OCI-LY3 (cell line): ENCODE measurements at regions not wholly inside any gene's neighbourhood (a gene's known extent, or its start where the extent isn't known, plus 50 kb on each side); places are given as distances from the start of the nearest gene placed in this dataset.

Experiments
- EZH2phosphoT487 ChIP-seq: fragments of 200-600 bp; shearing (Covaris generic); IDR thresholded peaks from 2 replicates; pipeline ENCODE4 v1.6.1; 2018; ENCODE audit warnings: antibody characterized with exemption, mixed run types, low read depth
- TF ChIP-seq, protein P1 (sequence below): fragments of 200-600, 300-600 bp; sonication (generic); IDR thresholded peaks from 2 replicates; pipeline ENCODE4 v1.5.1; 2014; ENCODE audit warnings: antibody characterized with exemption, low read length, low read depth

- TF ChIP-seq, protein P1, sequence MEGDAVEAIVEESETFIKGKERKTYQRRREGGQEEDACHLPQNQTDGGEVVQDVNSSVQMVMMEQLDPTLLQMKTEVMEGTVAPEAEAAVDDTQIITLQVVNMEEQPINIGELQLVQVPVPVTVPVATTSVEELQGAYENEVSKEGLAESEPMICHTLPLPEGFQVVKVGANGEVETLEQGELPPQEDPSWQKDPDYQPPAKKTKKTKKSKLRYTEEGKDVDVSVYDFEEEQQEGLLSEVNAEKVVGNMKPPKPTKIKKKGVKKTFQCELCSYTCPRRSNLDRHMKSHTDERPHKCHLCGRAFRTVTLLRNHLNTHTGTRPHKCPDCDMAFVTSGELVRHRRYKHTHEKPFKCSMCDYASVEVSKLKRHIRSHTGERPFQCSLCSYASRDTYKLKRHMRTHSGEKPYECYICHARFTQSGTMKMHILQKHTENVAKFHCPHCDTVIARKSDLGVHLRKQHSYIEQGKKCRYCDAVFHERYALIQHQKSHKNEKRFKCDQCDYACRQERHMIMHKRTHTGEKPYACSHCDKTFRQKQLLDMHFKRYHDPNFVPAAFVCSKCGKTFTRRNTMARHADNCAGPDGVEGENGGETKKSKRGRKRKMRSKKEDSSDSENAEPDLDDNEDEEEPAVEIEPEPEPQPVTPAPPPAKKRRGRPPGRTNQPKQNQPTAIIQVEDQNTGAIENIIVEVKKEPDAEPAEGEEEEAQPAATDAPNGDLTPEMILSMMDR, result no peak
- no peak for TF ChIP-seq EZH2phosphoT487
These were observed 477.6 kb downstream of the NTRK2 start for GRCh38 chr9:85147046-85147640.
